ENCODE measurements at regions not wholly inside any gene's neighbourhood (a gene's known extent, or its start where the extent isn't known, plus 50 kb on each side); places are given as distances from the start of the nearest gene placed in this dataset.
"Not testable (repeated sequence)": the region's sequence is repeated elsewhere in the genome, so short reads cannot be mapped to it uniquely, and the experiment has no call there.

GRCh38 chr20:52078289-52078688 is 113.3 kb downstream of the ZFP64 start:
- Histone ChIP-seq H3K9ac (ENCODE audit: low read length) (no peak overlapping the region), H3K27me3 (ENCODE audit: control insufficient read depth, insufficient read depth, low read length) (no peaks in the 10 kb centered on the region), H3K27ac (ENCODE audit: low read length) (no peak overlapping the region), H3K9me3 (ENCODE audit: control insufficient read depth, low read depth, low read length) (no peaks in the 10 kb centered on the region), H3K4me3 (ENCODE audit: low read length) (no peak overlapping the region), H3K4me1 (ENCODE audit: control insufficient read depth, low read depth, low read length) (no peaks in the 10 kb centered on the region), H3K36me3 (ENCODE audit: control insufficient read depth, low read depth, low read length) (peaks cover 4% of the 10 kb centered on the region)

- H3K27ac ChIP-seq (ENCODE audit: low read length), result no peak overlapping the region
- no peak overlapping the region for H3K9ac ChIP-seq (ENCODE audit: low read length)
- no peaks in the 10 kb centered on the region for H3K27me3 ChIP-seq (ENCODE audit: control insufficient read depth, insufficient read depth, low read length)
- H3K9me3 ChIP-seq (ENCODE audit: control insufficient read depth, low read depth, low read length), result no peaks in the 10 kb centered on the region
- H3K4me1 ChIP-seq (ENCODE audit: control insufficient read depth, low read depth, low read length), result no peaks in the 10 kb centered on the region
- no peak overlapping the region for H3K4me3 ChIP-seq (ENCODE audit: low read length)
- H3K36me3 ChIP-seq (ENCODE audit: control insufficient read depth, low read depth, low read length), result peaks cover 4% of the 10 kb centered on the region
Measured at GRCh38 chr20:52076164-52076563, 115.4 kb downstream of the ZFP64 start.

GRCh38 chr20:52075400-52075799 is 116.2 kb downstream of the ZFP64 start:
- Histone ChIP-seq H3K4me3 (ENCODE audit: low read length) (no peak overlapping the region), H3K27me3 (ENCODE audit: control insufficient read depth, insufficient read depth, low read length) (no peaks in the 10 kb centered on the region), H3K27ac (ENCODE audit: low read length) (no peak overlapping the region), H3K9ac (ENCODE audit: low read length) (no peak overlapping the region), H3K9me3 (ENCODE audit: control insufficient read depth, low read depth, low read length) (no peaks in the 10 kb centered on the region), H3K4me1 (ENCODE audit: control insufficient read depth, low read depth, low read length) (no peaks in the 10 kb centered on the region), H3K36me3 (ENCODE audit: control insufficient read depth, low read depth, low read length) (peaks cover 4% of the 10 kb centered on the region)

GRCh38 chr20:52071136-52071535 is 120.4 kb downstream of the ZFP64 start:
- no peaks in the 10 kb centered on the region for H3K27me3 ChIP-seq (ENCODE audit: control insufficient read depth, insufficient read depth, low read length)
- no peaks in the 10 kb centered on the region for H3K9me3 ChIP-seq (ENCODE audit: control insufficient read depth, low read depth, low read length)
- H3K36me3 ChIP-seq (ENCODE audit: control insufficient read depth, low read depth, low read length), result no peaks in the 10 kb centered on the region
- H3K9ac ChIP-seq (ENCODE audit: low read length), result no peak overlapping the region
- no peak overlapping the region for H3K4me3 ChIP-seq (ENCODE audit: low read length)
- H3K4me1 ChIP-seq (ENCODE audit: control insufficient read depth, low read depth, low read length), result no peaks in the 10 kb centered on the region
- no peak overlapping the region for H3K27ac ChIP-seq (ENCODE audit: low read length)

GRCh38 chr20:52064931-52065330 is 126.6 kb downstream of the ZFP64 start:
- H3K4me1 ChIP-seq (ENCODE audit: control insufficient read depth, low read depth, low read length), result peaks cover 9% of the 10 kb centered on the region
- H3K9me3 ChIP-seq (ENCODE audit: control insufficient read depth, low read depth, low read length), result no peaks in the 10 kb centered on the region
- H3K27me3 ChIP-seq (ENCODE audit: control insufficient read depth, insufficient read depth, low read length), result no peaks in the 10 kb centered on the region
- H3K4me3 ChIP-seq (ENCODE audit: low read length), result no peak overlapping the region
- no peak overlapping the region for H3K27ac ChIP-seq (ENCODE audit: low read length)
- no peaks in the 10 kb centered on the region for H3K36me3 ChIP-seq (ENCODE audit: control insufficient read depth, low read depth, low read length)
- H3K9ac ChIP-seq (ENCODE audit: low read length), result no peak overlapping the region

- no peaks in the 10 kb centered on the region for H3K27me3 ChIP-seq (ENCODE audit: control insufficient read depth, insufficient read depth, low read length)
- no peak overlapping the region for H3K27ac ChIP-seq (ENCODE audit: low read length)
- no peaks in the 10 kb centered on the region for H3K36me3 ChIP-seq (ENCODE audit: control insufficient read depth, low read depth, low read length)
- no peak overlapping the region for H3K9ac ChIP-seq (ENCODE audit: low read length)
- H3K9me3 ChIP-seq (ENCODE audit: control insufficient read depth, low read depth, low read length), result no peaks in the 10 kb centered on the region
- no peak overlapping the region for H3K4me3 ChIP-seq (ENCODE audit: low read length)
- H3K4me1 ChIP-seq (ENCODE audit: control insufficient read depth, low read depth, low read length), result peaks cover 9% of the 10 kb centered on the region
Measured at GRCh38 chr20:52062452-52063209, 128.9 kb downstream of the ZFP64 start.

GRCh38 chr20:52060794-52061714 is 130.5 kb downstream of the ZFP64 start:
- Histone ChIP-seq H3K27ac (ENCODE audit: low read length) (no peak overlapping the region), H3K36me3 (ENCODE audit: control insufficient read depth, low read depth, low read length) (no peaks in the 10 kb centered on the region), H3K4me3 (ENCODE audit: low read length) (no peak overlapping the region), H3K4me1 (ENCODE audit: control insufficient read depth, low read depth, low read length) (peaks cover 9% of the 10 kb centered on the region), H3K27me3 (ENCODE audit: control insufficient read depth, insufficient read depth, low read length) (no peaks in the 10 kb centered on the region), H3K9me3 (ENCODE audit: control insufficient read depth, low read depth, low read length) (no peaks in the 10 kb centered on the region), H3K9ac (ENCODE audit: low read length) (no peak overlapping the region)

- H3K27ac ChIP-seq (ENCODE audit: low read length); H3K9ac ChIP-seq (ENCODE audit: low read length): not testable (repeated sequence)
Measured at GRCh38 chr20:52057133-52057532, 134.4 kb downstream of the ZFP64 start.

GRCh38 chr20:52056203-52057062 is 135.1 kb downstream of the ZFP64 start:
- H3K36me3 ChIP-seq (ENCODE audit: control insufficient read depth, low read depth, low read length), result no peaks in the 10 kb centered on the region
- no peaks in the 10 kb centered on the region for H3K9me3 ChIP-seq (ENCODE audit: control insufficient read depth, low read depth, low read length)
- H3K27me3 ChIP-seq (ENCODE audit: control insufficient read depth, insufficient read depth, low read length), result no peaks in the 10 kb centered on the region
- H3K4me3 ChIP-seq (ENCODE audit: low read length), result no peak overlapping the region
- peaks cover 9% of the 10 kb centered on the region for H3K4me1 ChIP-seq (ENCODE audit: control insufficient read depth, low read depth, low read length)
- H3K27ac ChIP-seq (ENCODE audit: low read length), result no peak overlapping the region
- no peak overlapping the region for H3K9ac ChIP-seq (ENCODE audit: low read length)

More at GRCh38 chr20:52057133-52057532, 134.4 kb downstream of the ZFP64 start:
- not testable (repeated sequence) for H3K4me1 ChIP-seq (ENCODE audit: control insufficient read depth, low read depth, low read length); H3K27me3 ChIP-seq (ENCODE audit: control insufficient read depth, insufficient read depth, low read length); H3K36me3 ChIP-seq (ENCODE audit: control insufficient read depth, low read depth, low read length); H3K9me3 ChIP-seq (ENCODE audit: control insufficient read depth, low read depth, low read length); H3K4me3 ChIP-seq (ENCODE audit: low read length)

GRCh38 chr20:52054123-52054522 is 137.5 kb downstream of the ZFP64 start:
- H3K4me1 ChIP-seq (ENCODE audit: control insufficient read depth, low read depth, low read length), result peaks cover 5% of the 10 kb centered on the region
- H3K4me3 ChIP-seq (ENCODE audit: low read length), result no peak overlapping the region
- H3K27me3 ChIP-seq (ENCODE audit: control insufficient read depth, insufficient read depth, low read length), result no peaks in the 10 kb centered on the region
- no peak overlapping the region for H3K27ac ChIP-seq (ENCODE audit: low read length)
- no peaks in the 10 kb centered on the region for H3K9me3 ChIP-seq (ENCODE audit: control insufficient read depth, low read depth, low read length)
- no peak overlapping the region for H3K9ac ChIP-seq (ENCODE audit: low read length)
- no peaks in the 10 kb centered on the region for H3K36me3 ChIP-seq (ENCODE audit: control insufficient read depth, low read depth, low read length)
